Brain microvascular endothelial cell (primary cell): ENCODE measurements at regions not wholly inside any gene's neighbourhood (a gene's known extent, or its start where the extent isn't known, plus 50 kb on each side); places are given as distances from the start of the nearest gene placed in this dataset.

Experiments
- DNase-seq: peaks from one replicate; pipeline ENCODE4 v3.0.0-alpha.2; 2020
- H3K27ac ChIP-seq: fragments of 250-450 bp; sonication (Bioruptor Pico); 2 replicates; pipeline ENCODE4 v1.5.1; 2020; ENCODE audit warnings: mild to moderate bottlenecking, moderate library complexity
- H3K27me3 ChIP-seq: fragments of 250-450 bp; sonication (Bioruptor Pico); replicated peaks from 2 replicates; pipeline ENCODE4 v1.5.1; 2020; ENCODE audit warnings: mild to moderate bottlenecking
- H3K36me3 ChIP-seq: fragments of 250-450 bp; sonication (Bioruptor Pico); replicated peaks from 2 replicates; pipeline ENCODE4 v1.5.1; 2020; ENCODE audit warnings: mild to moderate bottlenecking
- H3K4me3 ChIP-seq: 2 replicates; pipeline ENCODE4 v1.5.1; 2011; ENCODE audit warnings: low read depth, mild to moderate bottlenecking, control low read depth, low read length, moderate library complexity
- in situ Hi-C: cut with HindIII; loops from 2 replicates; pipeline ENCODE4 v1.10.0; 2017; ENCODE audit warnings: low sequenced_read_pairs, low pct_ligation_motif_present
- TF ChIP-seq, protein P1 (sequence below): IDR thresholded peaks from 2 replicates; pipeline ENCODE4 v1.5.1; 2011; ENCODE audit warnings: low read depth, mild to moderate bottlenecking, moderate library complexity, low read length, control low read depth, inconsistent platforms; ENCODE audit errors: missing control alignments

DNA sequence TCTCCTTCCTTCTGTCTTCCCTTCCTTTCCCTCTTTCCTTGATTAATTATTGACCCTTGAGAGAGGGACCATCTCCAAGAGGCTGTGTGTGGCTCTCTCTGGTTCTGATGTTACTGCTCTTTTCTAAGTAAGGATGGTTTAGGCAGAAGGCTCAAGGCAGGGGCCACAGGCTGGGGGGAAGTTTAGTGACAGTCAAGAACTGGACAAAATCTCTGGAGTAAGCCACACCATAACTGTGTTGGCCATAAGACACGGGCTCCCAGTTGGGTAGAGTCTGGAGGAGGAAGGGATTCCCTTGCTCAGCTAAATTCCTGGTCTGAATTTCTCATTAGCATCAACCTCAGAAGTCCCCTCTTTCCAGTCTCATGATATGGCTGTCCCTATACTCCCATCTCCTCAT is 74.7 kb downstream of the BUD13 start:
- H3K27ac ChIP-seq, result no peak overlapping the region
- in situ Hi-C loops, result no loop called here
- no peak overlapping the region for H3K4me3 ChIP-seq
- no peaks in the 10 kb centered on the region for H3K36me3 ChIP-seq
- TF ChIP-seq, protein P1, sequence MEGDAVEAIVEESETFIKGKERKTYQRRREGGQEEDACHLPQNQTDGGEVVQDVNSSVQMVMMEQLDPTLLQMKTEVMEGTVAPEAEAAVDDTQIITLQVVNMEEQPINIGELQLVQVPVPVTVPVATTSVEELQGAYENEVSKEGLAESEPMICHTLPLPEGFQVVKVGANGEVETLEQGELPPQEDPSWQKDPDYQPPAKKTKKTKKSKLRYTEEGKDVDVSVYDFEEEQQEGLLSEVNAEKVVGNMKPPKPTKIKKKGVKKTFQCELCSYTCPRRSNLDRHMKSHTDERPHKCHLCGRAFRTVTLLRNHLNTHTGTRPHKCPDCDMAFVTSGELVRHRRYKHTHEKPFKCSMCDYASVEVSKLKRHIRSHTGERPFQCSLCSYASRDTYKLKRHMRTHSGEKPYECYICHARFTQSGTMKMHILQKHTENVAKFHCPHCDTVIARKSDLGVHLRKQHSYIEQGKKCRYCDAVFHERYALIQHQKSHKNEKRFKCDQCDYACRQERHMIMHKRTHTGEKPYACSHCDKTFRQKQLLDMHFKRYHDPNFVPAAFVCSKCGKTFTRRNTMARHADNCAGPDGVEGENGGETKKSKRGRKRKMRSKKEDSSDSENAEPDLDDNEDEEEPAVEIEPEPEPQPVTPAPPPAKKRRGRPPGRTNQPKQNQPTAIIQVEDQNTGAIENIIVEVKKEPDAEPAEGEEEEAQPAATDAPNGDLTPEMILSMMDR, result no peak
- H3K27me3 ChIP-seq, result no peaks in the 10 kb centered on the region
- no peak for DNase-seq

DNA sequence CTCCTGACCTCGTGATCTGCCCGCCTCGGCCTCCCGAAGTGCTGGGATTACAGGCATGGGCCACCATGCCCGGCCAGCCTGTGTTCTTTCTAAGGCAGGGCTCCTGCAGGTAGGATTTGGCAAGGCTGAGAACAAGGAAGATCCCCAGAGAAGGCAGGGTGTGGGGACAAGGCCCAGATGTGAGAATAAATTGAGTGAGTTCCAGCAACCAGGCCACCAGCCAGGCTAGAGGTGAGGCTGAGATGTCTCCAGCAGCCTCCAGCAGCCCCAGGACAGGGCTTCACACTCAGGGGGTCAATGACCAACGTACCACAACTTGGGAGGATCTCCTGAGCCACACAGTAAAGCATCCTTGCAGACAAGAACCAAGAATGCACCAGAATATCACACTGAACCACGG is 75.1 kb downstream of the BUD13 start:
- in situ Hi-C loops, result no loop called here
- Histone ChIP-seq H3K4me3 (no peak overlapping the region), H3K36me3 (no peaks in the 10 kb centered on the region), H3K27ac (no peak overlapping the region), H3K27me3 (no peaks in the 10 kb centered on the region)
- no peak for DNase-seq
- TF ChIP-seq, protein P1, result no peak

DNA sequence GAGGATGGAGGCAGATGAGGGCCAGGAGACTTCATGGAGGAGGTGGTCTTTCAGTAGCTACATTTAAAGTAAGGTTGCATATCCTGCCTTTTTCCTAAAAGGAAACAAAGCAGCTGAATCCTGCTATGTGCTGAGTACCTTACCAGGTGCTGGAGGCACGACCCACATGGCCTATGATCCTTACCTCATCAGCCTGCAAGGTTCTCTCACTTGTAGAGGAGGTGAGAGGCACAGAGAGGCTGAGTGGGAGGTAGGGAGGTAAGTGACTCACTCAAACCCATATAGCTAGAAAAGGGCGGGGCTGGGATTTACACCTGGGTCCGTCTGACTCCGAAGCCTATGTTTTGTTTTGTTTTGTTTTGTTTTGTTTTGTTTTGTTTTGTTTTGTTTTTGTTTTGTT is 75.8 kb downstream of the BUD13 start:
- in situ Hi-C loops, result no loop called here
- no peaks in the 10 kb centered on the region for H3K27me3 ChIP-seq
- no peak overlapping the region for H3K27ac ChIP-seq
- no peak for DNase-seq
- H3K36me3 ChIP-seq, result no peaks in the 10 kb centered on the region
- TF ChIP-seq, protein P1, result no peak
- H3K4me3 ChIP-seq, result no peak overlapping the region

DNA sequence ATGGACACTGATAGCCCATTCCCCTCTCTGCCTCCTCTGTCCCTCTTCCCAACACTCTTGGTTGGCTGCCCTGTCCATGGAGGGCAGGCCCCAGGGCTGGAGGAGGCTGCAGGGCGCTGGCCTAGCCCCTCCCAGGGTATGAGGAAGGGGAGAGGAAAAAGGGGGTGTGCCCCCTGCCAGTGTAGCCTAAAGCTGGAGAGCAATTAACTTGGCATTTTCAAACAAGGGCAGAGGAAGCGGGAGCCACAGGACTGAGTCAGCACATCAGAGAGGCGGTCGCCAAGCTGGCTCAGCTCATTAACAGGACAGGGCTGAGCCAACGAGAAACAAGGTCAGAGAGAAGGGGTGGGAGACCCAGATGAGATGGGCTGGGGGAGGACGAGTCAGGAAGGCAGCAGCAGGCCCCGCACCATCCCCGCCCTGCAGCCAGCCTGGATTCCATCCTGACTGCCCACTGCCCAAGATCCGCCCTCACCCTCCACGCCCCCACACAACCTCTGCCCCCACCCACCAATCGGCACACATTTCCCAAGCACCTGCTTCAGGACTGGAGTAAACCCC is 76.3 kb downstream of the BUD13 start:
- H3K27ac ChIP-seq, result no peak overlapping the region
- in situ Hi-C loops, result no loop called here
- no peaks in the 10 kb centered on the region for H3K36me3 ChIP-seq
- DNase-seq, result no peak
- H3K4me3 ChIP-seq, result no peak overlapping the region
- TF ChIP-seq, protein P1, result no peak
- H3K27me3 ChIP-seq, result no peaks in the 10 kb centered on the region

DNA sequence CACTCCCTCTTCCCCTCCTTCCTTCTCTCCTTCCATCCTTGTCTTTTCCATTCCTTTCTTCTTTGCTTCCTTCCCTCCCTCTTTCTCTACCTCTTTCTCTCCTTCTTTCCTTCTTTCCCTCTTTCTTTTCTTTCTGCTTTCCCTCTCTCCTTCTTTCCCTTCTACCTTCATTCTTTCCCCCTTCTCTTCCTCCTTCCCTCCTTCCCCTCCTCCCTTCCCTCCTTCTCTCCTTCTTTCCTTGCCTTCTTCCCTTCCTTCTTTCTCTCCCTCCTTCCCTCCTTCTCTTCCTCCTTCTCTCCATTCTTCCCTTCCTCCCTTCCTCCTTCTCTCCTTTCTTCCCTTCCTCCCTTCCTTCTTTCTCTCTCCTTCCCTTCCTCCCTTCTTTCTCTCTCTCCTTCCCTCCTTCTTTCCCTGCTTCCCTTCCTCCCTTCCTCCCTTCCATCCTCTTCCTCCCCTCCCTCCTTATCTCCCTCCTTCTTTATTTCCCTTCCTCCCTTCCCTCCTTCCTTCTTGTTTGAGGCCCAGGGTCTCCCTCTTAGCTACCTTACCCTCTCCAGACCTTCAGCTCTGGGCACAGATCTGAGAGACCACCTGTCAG is 77.0 kb downstream of the BUD13 start:
- Histone ChIP-seq H3K36me3 (no peaks in the 10 kb centered on the region), H3K27me3 (no peaks in the 10 kb centered on the region), H3K27ac (no peak overlapping the region), H3K4me3 (no peak overlapping the region)
- TF ChIP-seq, protein P1, result no peak
- in situ Hi-C loops, result no loop called here
- no peak for DNase-seq
